ENCODE measurements at regions not wholly inside any gene's neighbourhood (a gene's known extent, or its start where the extent isn't known, plus 50 kb on each side); places are given as distances from the start of the nearest gene placed in this dataset.
A peak's percentile ranks its signal among the peaks of the same experiment; 100 is the strongest.

DNA sequence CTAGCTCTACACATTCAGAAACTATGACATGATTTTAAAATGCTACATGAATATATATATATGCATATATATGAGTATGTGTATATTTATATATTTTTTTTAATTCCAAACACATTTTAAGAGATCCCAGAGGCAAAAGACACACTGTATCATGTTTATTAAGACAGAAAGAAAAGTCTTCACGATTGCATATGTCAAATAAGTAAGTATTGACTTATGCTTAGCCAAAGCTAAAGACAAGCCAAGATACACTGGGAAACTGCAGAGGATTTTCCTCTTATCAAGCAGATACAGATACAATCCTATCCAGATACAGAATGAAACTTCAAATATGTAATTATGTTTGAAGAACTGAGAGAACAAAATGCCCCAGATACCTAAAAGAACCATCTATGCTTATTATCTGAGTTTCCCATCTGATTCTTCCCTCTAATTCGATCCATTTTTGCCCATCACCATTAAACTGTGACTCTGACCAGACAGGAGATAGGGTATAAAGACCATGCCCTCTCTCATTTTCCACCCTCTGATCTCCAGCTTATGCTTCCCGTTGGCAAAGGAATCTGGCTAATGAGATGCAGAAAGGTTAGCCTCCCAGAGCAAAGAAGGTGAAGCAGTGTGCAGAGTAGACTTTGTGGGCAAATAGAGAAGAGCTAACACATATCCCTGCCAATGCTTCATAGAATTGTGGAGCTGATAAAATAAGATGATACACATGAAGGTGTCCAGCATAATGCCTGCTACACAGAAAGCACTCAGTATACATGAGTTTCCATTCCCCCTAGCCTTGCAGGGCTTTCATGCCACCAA lies 131.0 kb upstream of the TARS1 start:
- in situ Hi-C loops (cut with MboI), result no loop called here
- H3K4me1 ChIP-seq (ENCODE audit: insufficient read depth), result peaks cover 69% of the 10 kb centered on the region
- H3K79me2 ChIP-seq (ENCODE audit: insufficient read depth), result no peaks in the 10 kb centered on the region
- peak; percentile 29 for DNase-seq
- no peaks in the 10 kb centered on the region for H3K36me3 ChIP-seq (ENCODE audit: low read depth)
- H3K9me2 ChIP-seq (ENCODE audit: insufficient read depth), result no peaks in the 10 kb centered on the region
- peak overlapping the region; percentile 25 for H2AFZ ChIP-seq
- H3K27ac ChIP-seq, result peak overlapping the region; percentile 79
- no peak overlapping the region for H3K4me3 ChIP-seq
- no peaks in the 10 kb centered on the region for H3K9me3 ChIP-seq (ENCODE audit: low read depth)
- peak overlapping the region; percentile 45 for H3K4me2 ChIP-seq (ENCODE audit: unreplicated experiment)
- H3K9ac ChIP-seq, result 0 out of 2 replicates have a peak overlapping the region, but pooled peaks have one; percentile 20
- TF ChIP-seq EZH2phosphoT487 (IDR thresholded peaks at IDR 0.05; ENCODE audit: insufficient read depth, low read depth) (no peak), EZH2 (IDR thresholded peaks at IDR 0.05; ENCODE audit: insufficient read depth, poor library complexity, severe bottlenecking) (no peak)
- no peaks in the 10 kb centered on the region for H4K20me1 ChIP-seq (ENCODE audit: insufficient read depth)
- no peaks in the 10 kb centered on the region for H3K27me3 ChIP-seq (replicated peaks; ENCODE audit: insufficient read depth)
- 74 to 83% methylated on average over 3 of the region's 3 CpGs for WGBS, 2 experiments (ENCODE audit: low coverage in 1 of 2, low lambda C conversion rate in 2 of 2, missing lambda C conversion rate in 2 of 2)
- peaks cover 70% of the 10 kb centered on the region for H3F3A ChIP-seq (ENCODE audit: insufficient read depth)

GRCh38 chr5:33310451-33310850 lies 130.3 kb upstream of the TARS1 start:
- no peak overlapping the region for H3K4me3 ChIP-seq
- H3K36me3 ChIP-seq (ENCODE audit: low read depth), result no peaks in the 10 kb centered on the region
- no peak for TF ChIP-seq EZH2 (IDR thresholded peaks at IDR 0.05; ENCODE audit: insufficient read depth, poor library complexity, severe bottlenecking)
- no peak for TF ChIP-seq EZH2phosphoT487 (IDR thresholded peaks at IDR 0.05; ENCODE audit: insufficient read depth, low read depth)
- H3K79me2 ChIP-seq (ENCODE audit: insufficient read depth), result no peaks in the 10 kb centered on the region
- in situ Hi-C loops (cut with MboI), result no loop called here
- no peaks in the 10 kb centered on the region for H4K20me1 ChIP-seq (ENCODE audit: insufficient read depth)
- 0 out of 2 replicates have a peak overlapping the region, but pooled peaks have one; percentile 20 for H3K9ac ChIP-seq
- H3K27me3 ChIP-seq (replicated peaks; ENCODE audit: insufficient read depth), result no peaks in the 10 kb centered on the region
- no peaks in the 10 kb centered on the region for H3K9me2 ChIP-seq (ENCODE audit: insufficient read depth)
- peaks cover 73% of the 10 kb centered on the region for H3F3A ChIP-seq (ENCODE audit: insufficient read depth)
- H3K4me2 ChIP-seq (ENCODE audit: unreplicated experiment), result peak overlapping the region; percentile 45
- peak; percentile 87 for DNase-seq
- peak overlapping the region; percentile 79 for H3K27ac ChIP-seq
- no peaks in the 10 kb centered on the region for H3K9me3 ChIP-seq (ENCODE audit: low read depth)
- peaks cover 76% of the 10 kb centered on the region for H3K4me1 ChIP-seq (ENCODE audit: insufficient read depth)
- peak overlapping the region; percentile 25 for H2AFZ ChIP-seq
- WGBS, 2 experiments (ENCODE audit: low coverage in 1 of 2, low lambda C conversion rate in 2 of 2, missing lambda C conversion rate in 2 of 2), result 32 to 34% methylated on average over 2 of the region's 2 CpGs

GRCh38 chr5:33311893-33312292 lies 128.9 kb upstream of the TARS1 start:
- Histone ChIP-seq H3K4me3 (no peak overlapping the region), H3K27me3 (replicated peaks; ENCODE audit: insufficient read depth) (no peaks in the 10 kb centered on the region), H4K20me1 (ENCODE audit: insufficient read depth) (no peaks in the 10 kb centered on the region), H3K4me2 (ENCODE audit: unreplicated experiment) (peak overlapping the region; percentile 57), H2AFZ (0 out of 2 replicates have a peak overlapping the region, but pooled peaks have one; percentile 1), H3K36me3 (ENCODE audit: low read depth) (no peaks in the 10 kb centered on the region), H3K9me3 (ENCODE audit: low read depth) (no peaks in the 10 kb centered on the region), H3K9me2 (ENCODE audit: insufficient read depth) (no peaks in the 10 kb centered on the region), H3K27ac (peak overlapping the region; percentile 92), H3K4me1 (ENCODE audit: insufficient read depth) (peaks cover 77% of the 10 kb centered on the region), H3K9ac (peak overlapping the region; percentile 48), H3K79me2 (ENCODE audit: insufficient read depth) (no peaks in the 10 kb centered on the region), H3F3A (ENCODE audit: insufficient read depth) (peaks cover 80% of the 10 kb centered on the region)
- peak; percentile 96 for DNase-seq
- no peak for TF ChIP-seq EZH2phosphoT487 (IDR thresholded peaks at IDR 0.05; ENCODE audit: insufficient read depth, low read depth)
- no peak for TF ChIP-seq EZH2 (IDR thresholded peaks at IDR 0.05; ENCODE audit: insufficient read depth, poor library complexity, severe bottlenecking)
- in situ Hi-C loops (cut with MboI), result no loop called here

GRCh38 chr5:33312571-33313549 lies 127.9 kb upstream of the TARS1 start:
- Histone ChIP-seq H4K20me1 (ENCODE audit: insufficient read depth) (no peaks in the 10 kb centered on the region), H3K79me2 (ENCODE audit: insufficient read depth) (no peaks in the 10 kb centered on the region), H2AFZ (0 out of 2 replicates have a peak overlapping the region, but pooled peaks have one; percentile 1), H3K4me2 (ENCODE audit: unreplicated experiment) (peak overlapping the region; percentile 24), H3K27me3 (replicated peaks; ENCODE audit: insufficient read depth) (no peaks in the 10 kb centered on the region), H3K9me2 (ENCODE audit: insufficient read depth) (no peaks in the 10 kb centered on the region), H3K36me3 (ENCODE audit: low read depth) (no peaks in the 10 kb centered on the region), H3K9me3 (ENCODE audit: low read depth) (no peaks in the 10 kb centered on the region), H3K9ac (peak overlapping the region; percentile 48), H3F3A (ENCODE audit: insufficient read depth) (peaks cover 82% of the 10 kb centered on the region), H3K27ac (peak overlapping the region; percentile 92), H3K4me1 (ENCODE audit: insufficient read depth) (peaks cover 83% of the 10 kb centered on the region), H3K4me3 (no peak overlapping the region)
- in situ Hi-C loops (cut with MboI), result no loop called here
- DNase-seq, result peak; percentile 92
- WGBS, 2 experiments (ENCODE audit: low coverage in 1 of 2, low lambda C conversion rate in 2 of 2, missing lambda C conversion rate in 2 of 2), result 77 to 79% methylated on average over 4 of the region's 4 CpGs
- TF ChIP-seq EZH2phosphoT487 (IDR thresholded peaks at IDR 0.05; ENCODE audit: insufficient read depth, low read depth), result no peak
- TF ChIP-seq EZH2 (IDR thresholded peaks at IDR 0.05; ENCODE audit: insufficient read depth, poor library complexity, severe bottlenecking), result no peak
